ENCODE measurements at regions not wholly inside any gene's neighbourhood (a gene's known extent, or its start where the extent isn't known, plus 50 kb on each side); places are given as distances from the start of the nearest gene placed in this dataset.

- Histone ChIP-seq H3K27ac (ENCODE audit: low read depth, low read length) (no peak overlapping the region), H3K9ac (ENCODE audit: low read depth, low read length) (no peak overlapping the region), H3K27me3 (ENCODE audit: control insufficient read depth, insufficient read depth, low read length) (peaks cover 6% of the 10 kb centered on the region), H3K4me3 (ENCODE audit: low read depth, low read length) (no peak overlapping the region), H3K4me1 (ENCODE audit: control insufficient read depth, insufficient read depth, low read length) (no peaks in the 10 kb centered on the region), H3K36me3 (ENCODE audit: control insufficient read depth, insufficient read depth, low read length) (no peaks in the 10 kb centered on the region), H3K9me3 (ENCODE audit: control insufficient read depth, insufficient read depth, low read length) (no peaks in the 10 kb centered on the region)
Observed at GRCh38 chr6:21468461-21468860, 125.1 kb upstream of the SOX4 start.

GRCh38 chr6:21469213-21469612 is 124.3 kb upstream of the SOX4 start:
- H3K36me3 ChIP-seq (ENCODE audit: control insufficient read depth, insufficient read depth, low read length): no peaks in the 10 kb centered on the region
- no peak overlapping the region for H3K9ac ChIP-seq (ENCODE audit: low read depth, low read length)
- no peak overlapping the region for H3K27ac ChIP-seq (ENCODE audit: low read depth, low read length)
- H3K4me1 ChIP-seq (ENCODE audit: control insufficient read depth, insufficient read depth, low read length): no peaks in the 10 kb centered on the region
- H3K4me3 ChIP-seq (ENCODE audit: low read depth, low read length): no peak overlapping the region
- H3K9me3 ChIP-seq (ENCODE audit: control insufficient read depth, insufficient read depth, low read length): no peaks in the 10 kb centered on the region
- H3K27me3 ChIP-seq (ENCODE audit: control insufficient read depth, insufficient read depth, low read length): peaks cover 13% of the 10 kb centered on the region

GRCh38 chr6:21476112-21476511 is 117.4 kb upstream of the SOX4 start:
- Histone ChIP-seq H3K27me3 (ENCODE audit: control insufficient read depth, insufficient read depth, low read length) (peaks cover 53% of the 10 kb centered on the region), H3K4me3 (ENCODE audit: low read depth, low read length) (no peak overlapping the region), H3K27ac (ENCODE audit: low read depth, low read length) (peak overlapping the region; percentile 14), H3K36me3 (ENCODE audit: control insufficient read depth, insufficient read depth, low read length) (no peaks in the 10 kb centered on the region), H3K9me3 (ENCODE audit: control insufficient read depth, insufficient read depth, low read length) (no peaks in the 10 kb centered on the region), H3K4me1 (ENCODE audit: control insufficient read depth, insufficient read depth, low read length) (peaks cover 23% of the 10 kb centered on the region), H3K9ac (ENCODE audit: low read depth, low read length) (no peak overlapping the region)

GRCh38 chr6:21478411-21478810 is 115.1 kb upstream of the SOX4 start:
- Histone ChIP-seq H3K27ac (ENCODE audit: low read depth, low read length) (no peak overlapping the region), H3K4me1 (ENCODE audit: control insufficient read depth, insufficient read depth, low read length) (peaks cover 23% of the 10 kb centered on the region), H3K9ac (ENCODE audit: low read depth, low read length) (no peak overlapping the region), H3K27me3 (ENCODE audit: control insufficient read depth, insufficient read depth, low read length) (peaks cover 48% of the 10 kb centered on the region), H3K4me3 (ENCODE audit: low read depth, low read length) (no peak overlapping the region), H3K36me3 (ENCODE audit: control insufficient read depth, insufficient read depth, low read length) (no peaks in the 10 kb centered on the region), H3K9me3 (ENCODE audit: control insufficient read depth, insufficient read depth, low read length) (no peaks in the 10 kb centered on the region)

- Histone ChIP-seq H3K27ac (ENCODE audit: low read depth, low read length) (no peak overlapping the region), H3K36me3 (ENCODE audit: control insufficient read depth, insufficient read depth, low read length) (no peaks in the 10 kb centered on the region), H3K4me3 (ENCODE audit: low read depth, low read length) (no peak overlapping the region), H3K9ac (ENCODE audit: low read depth, low read length) (no peak overlapping the region), H3K9me3 (ENCODE audit: control insufficient read depth, insufficient read depth, low read length) (no peaks in the 10 kb centered on the region), H3K4me1 (ENCODE audit: control insufficient read depth, insufficient read depth, low read length) (peaks cover 23% of the 10 kb centered on the region), H3K27me3 (ENCODE audit: control insufficient read depth, insufficient read depth, low read length) (peaks cover 42% of the 10 kb centered on the region)
Observed at GRCh38 chr6:21478883-21479539, 114.5 kb upstream of the SOX4 start.

- no peaks in the 10 kb centered on the region for H3K9me3 ChIP-seq (ENCODE audit: control insufficient read depth, insufficient read depth, low read length)
- H3K27me3 ChIP-seq (ENCODE audit: control insufficient read depth, insufficient read depth, low read length): no peaks in the 10 kb centered on the region
- no peak overlapping the region for H3K27ac ChIP-seq (ENCODE audit: low read depth, low read length)
- H3K4me3 ChIP-seq (ENCODE audit: low read depth, low read length): no peak overlapping the region
- peaks cover 3% of the 10 kb centered on the region; the same call in 1 of the 2 replicates for H3K4me1 ChIP-seq (ENCODE audit: control insufficient read depth, insufficient read depth, low read length)
- H3K9ac ChIP-seq (ENCODE audit: low read depth, low read length): no peak overlapping the region
- H3K36me3 ChIP-seq (ENCODE audit: control insufficient read depth, insufficient read depth, low read length): no peaks in the 10 kb centered on the region
Observed at GRCh38 chr6:21486115-21486514, 107.4 kb upstream of the SOX4 start.

- Histone ChIP-seq H3K27ac (ENCODE audit: low read depth, low read length) (no peak overlapping the region), H3K4me1 (ENCODE audit: control insufficient read depth, insufficient read depth, low read length) (peaks cover 3% of the 10 kb centered on the region; the same call in 1 of the 2 replicates), H3K4me3 (ENCODE audit: low read depth, low read length) (no peak overlapping the region), H3K9ac (ENCODE audit: low read depth, low read length) (no peak overlapping the region), H3K27me3 (ENCODE audit: control insufficient read depth, insufficient read depth, low read length) (no peaks in the 10 kb centered on the region), H3K9me3 (ENCODE audit: control insufficient read depth, insufficient read depth, low read length) (no peaks in the 10 kb centered on the region), H3K36me3 (ENCODE audit: control insufficient read depth, insufficient read depth, low read length) (no peaks in the 10 kb centered on the region)
Observed at GRCh38 chr6:21489826-21490225, 103.7 kb upstream of the SOX4 start.

GRCh38 chr6:21491955-21492354 is 101.6 kb upstream of the SOX4 start:
- no peaks in the 10 kb centered on the region for H3K9me3 ChIP-seq (ENCODE audit: control insufficient read depth, insufficient read depth, low read length)
- no peak overlapping the region for H3K27ac ChIP-seq (ENCODE audit: low read depth, low read length)
- H3K36me3 ChIP-seq (ENCODE audit: control insufficient read depth, insufficient read depth, low read length): no peaks in the 10 kb centered on the region
- H3K9ac ChIP-seq (ENCODE audit: low read depth, low read length): no peak overlapping the region
- H3K27me3 ChIP-seq (ENCODE audit: control insufficient read depth, insufficient read depth, low read length): no peaks in the 10 kb centered on the region
- H3K4me3 ChIP-seq (ENCODE audit: low read depth, low read length): no peak overlapping the region
- peaks cover 3% of the 10 kb centered on the region; the same call in 1 of the 2 replicates for H3K4me1 ChIP-seq (ENCODE audit: control insufficient read depth, insufficient read depth, low read length)

- Histone ChIP-seq H3K9ac (ENCODE audit: low read depth, low read length) (no peak overlapping the region), H3K4me3 (ENCODE audit: low read depth, low read length) (no peak overlapping the region), H3K36me3 (ENCODE audit: control insufficient read depth, insufficient read depth, low read length) (no peaks in the 10 kb centered on the region), H3K9me3 (ENCODE audit: control insufficient read depth, insufficient read depth, low read length) (no peaks in the 10 kb centered on the region), H3K4me1 (ENCODE audit: control insufficient read depth, insufficient read depth, low read length) (peaks cover 3% of the 10 kb centered on the region; the same call in 1 of the 2 replicates), H3K27ac (ENCODE audit: low read depth, low read length) (no peak overlapping the region), H3K27me3 (ENCODE audit: control insufficient read depth, insufficient read depth, low read length) (no peaks in the 10 kb centered on the region)
Observed at GRCh38 chr6:21494505-21494904, 99.0 kb upstream of the SOX4 start.

- Histone ChIP-seq H3K4me1 (ENCODE audit: control insufficient read depth, insufficient read depth, low read length) (no peaks in the 10 kb centered on the region), H3K9me3 (ENCODE audit: control insufficient read depth, insufficient read depth, low read length) (no peaks in the 10 kb centered on the region), H3K9ac (ENCODE audit: low read depth, low read length) (no peak overlapping the region), H3K4me3 (ENCODE audit: low read depth, low read length) (no peak overlapping the region), H3K36me3 (ENCODE audit: control insufficient read depth, insufficient read depth, low read length) (no peaks in the 10 kb centered on the region), H3K27me3 (ENCODE audit: control insufficient read depth, insufficient read depth, low read length) (no peaks in the 10 kb centered on the region), H3K27ac (ENCODE audit: low read depth, low read length) (no peak overlapping the region)
Observed at GRCh38 chr6:21496196-21496595, 97.4 kb upstream of the SOX4 start.

GRCh38 chr6:21496706-21497105 is 96.8 kb upstream of the SOX4 start:
- Histone ChIP-seq H3K4me1 (ENCODE audit: control insufficient read depth, insufficient read depth, low read length) (no peaks in the 10 kb centered on the region), H3K9me3 (ENCODE audit: control insufficient read depth, insufficient read depth, low read length) (no peaks in the 10 kb centered on the region), H3K9ac (ENCODE audit: low read depth, low read length) (no peak overlapping the region), H3K27ac (ENCODE audit: low read depth, low read length) (no peak overlapping the region), H3K4me3 (ENCODE audit: low read depth, low read length) (no peak overlapping the region), H3K27me3 (ENCODE audit: control insufficient read depth, insufficient read depth, low read length) (no peaks in the 10 kb centered on the region), H3K36me3 (ENCODE audit: control insufficient read depth, insufficient read depth, low read length) (no peaks in the 10 kb centered on the region)

Measured in HUES48 (cell line).